ENCODE measurements at regions not wholly inside any gene's neighbourhood (a gene's known extent, or its start where the extent isn't known, plus 50 kb on each side); places are given as distances from the start of the nearest gene placed in this dataset.

DNA sequence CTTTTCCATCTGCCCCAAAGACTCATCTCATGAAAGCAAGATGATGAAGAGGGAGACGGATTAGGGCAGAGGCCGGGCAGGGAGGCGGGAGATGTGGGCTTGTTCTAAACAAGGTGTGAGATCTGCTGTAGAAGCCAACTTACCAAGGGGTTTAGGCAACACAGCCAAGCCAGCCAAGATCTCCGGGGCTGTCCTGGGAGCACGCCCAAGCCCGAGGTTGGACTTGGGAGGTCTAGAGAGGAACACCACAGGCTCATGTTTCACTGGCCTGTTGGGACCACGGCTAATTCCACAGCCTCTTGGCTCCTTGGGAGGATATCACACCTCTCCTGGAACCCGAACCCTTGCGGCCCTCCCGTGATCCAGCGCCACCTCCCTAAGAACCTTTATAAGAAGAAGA is 171.4 kb downstream of the CRLF2 start:
- TF ChIP-seq, protein P1, sequence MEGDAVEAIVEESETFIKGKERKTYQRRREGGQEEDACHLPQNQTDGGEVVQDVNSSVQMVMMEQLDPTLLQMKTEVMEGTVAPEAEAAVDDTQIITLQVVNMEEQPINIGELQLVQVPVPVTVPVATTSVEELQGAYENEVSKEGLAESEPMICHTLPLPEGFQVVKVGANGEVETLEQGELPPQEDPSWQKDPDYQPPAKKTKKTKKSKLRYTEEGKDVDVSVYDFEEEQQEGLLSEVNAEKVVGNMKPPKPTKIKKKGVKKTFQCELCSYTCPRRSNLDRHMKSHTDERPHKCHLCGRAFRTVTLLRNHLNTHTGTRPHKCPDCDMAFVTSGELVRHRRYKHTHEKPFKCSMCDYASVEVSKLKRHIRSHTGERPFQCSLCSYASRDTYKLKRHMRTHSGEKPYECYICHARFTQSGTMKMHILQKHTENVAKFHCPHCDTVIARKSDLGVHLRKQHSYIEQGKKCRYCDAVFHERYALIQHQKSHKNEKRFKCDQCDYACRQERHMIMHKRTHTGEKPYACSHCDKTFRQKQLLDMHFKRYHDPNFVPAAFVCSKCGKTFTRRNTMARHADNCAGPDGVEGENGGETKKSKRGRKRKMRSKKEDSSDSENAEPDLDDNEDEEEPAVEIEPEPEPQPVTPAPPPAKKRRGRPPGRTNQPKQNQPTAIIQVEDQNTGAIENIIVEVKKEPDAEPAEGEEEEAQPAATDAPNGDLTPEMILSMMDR (IDR thresholded peaks at IDR 0.05): no peak
- no peak for TF ChIP-seq POLR2A (IDR thresholded peaks at IDR 0.05)
